ENCODE measurements at regions not wholly inside any gene's neighbourhood (a gene's known extent, or its start where the extent isn't known, plus 50 kb on each side); places are given as distances from the start of the nearest gene placed in this dataset.

- no peak for TF ChIP-seq CEBPB (IDR thresholded peaks at IDR 0.05; ENCODE audit: low read depth, low read length)
- no peak for TF ChIP-seq SP4 (IDR thresholded peaks at IDR 0.05; ENCODE audit: low read length)
- no peak for TF ChIP-seq POLR2A (IDR thresholded peaks at IDR 0.05; ENCODE audit: control extremely low read depth in 1 of 2, low read depth in 2 of 2, low read length in 2 of 2)
- TF ChIP-seq POLR2AphosphoS5 (IDR thresholded peaks at IDR 0.05; ENCODE audit: low read depth, low read length), result no peak
- no peak for TF ChIP-seq CTCF (IDR thresholded peaks at IDR 0.05; ENCODE audit: control extremely low read depth in 1 of 3, insufficient read depth in 1 of 3, low read depth in 1 of 3, low read length in 3 of 3)
- no peak for TF ChIP-seq SIX5 (IDR thresholded peaks at IDR 0.05; ENCODE audit: low read depth, low read length)
- no peak for TF ChIP-seq SP2 (IDR thresholded peaks at IDR 0.05; ENCODE audit: low read length)
- TF ChIP-seq CREB1 (IDR thresholded peaks at IDR 0.05), result no peak
These were observed 121.3 kb upstream of the HDDC2 start for GRCh38 chr6:125423047-125423446.

Measured in H1 (cell line).